Activated CD8-positive, alpha-beta memory T cell treated with anti-CD3 and anti-CD28 coated beads, Interleukin-2, amount 50 U/mL, for 1 hour (primary cell): ENCODE measurements at regions not wholly inside any gene's neighbourhood (a gene's known extent, or its start where the extent isn't known, plus 50 kb on each side); places are given as distances from the start of the nearest gene placed in this dataset.
"Not testable (repeated sequence)": the region's sequence is repeated elsewhere in the genome, so short reads cannot be mapped to it uniquely, and the experiment has no call there.

Experiments used
- DNase-seq: peaks from one replicate; pipeline ENCODE4 v3.0.0-alpha.2; 2020; ENCODE audit errors: extremely low read depth

- no peak for DNase-seq
These were observed 1257.9 kb downstream of the PCDH17 start for GRCh38 chr13:58889474-58889873.

GRCh38 chr13:58893396-58893795 is 1261.9 kb downstream of the PCDH17 start:
- DNase-seq = no peak

- no peak for DNase-seq
These were observed 1257.3 kb downstream of the DIAPH3 start for GRCh38 chr13:58906329-58907007.

GRCh38 chr13:58907347-58907746 is 1256.4 kb downstream of the DIAPH3 start:
- no peak for DNase-seq

- DNase-seq = no peak
These were observed 1255.6 kb downstream of the DIAPH3 start for GRCh38 chr13:58908019-58908679.

GRCh38 chr13:58919551-58919950 is 1244.2 kb downstream of the DIAPH3 start:
- no peak for DNase-seq

GRCh38 chr13:58921129-58921528 is 1242.6 kb downstream of the DIAPH3 start:
- DNase-seq = no peak

- no peak for DNase-seq
These were observed 1236.9 kb downstream of the DIAPH3 start for GRCh38 chr13:58926858-58927257.

GRCh38 chr13:58933475-58933874 is 1230.3 kb downstream of the DIAPH3 start:
- DNase-seq = no peak

GRCh38 chr13:58935689-58936088 is 1228.0 kb downstream of the DIAPH3 start:
- DNase-seq = no peak

- DNase-seq = no peak
These were observed 1217.5 kb downstream of the DIAPH3 start for GRCh38 chr13:58946274-58946673.

GRCh38 chr13:58949646-58950045 is 1214.1 kb downstream of the DIAPH3 start:
- no peak for DNase-seq

GRCh38 chr13:58950911-58951310 is 1212.8 kb downstream of the DIAPH3 start:
- DNase-seq = no peak

GRCh38 chr13:58953638-58954037 is 1210.1 kb downstream of the DIAPH3 start:
- no peak for DNase-seq

GRCh38 chr13:58955546-58956385 is 1208.0 kb downstream of the DIAPH3 start:
- DNase-seq = no peak

GRCh38 chr13:58958097-58958496 is 1205.6 kb downstream of the DIAPH3 start:
- DNase-seq = not testable (repeated sequence)

GRCh38 chr13:58960888-58961287 is 1202.8 kb downstream of the DIAPH3 start:
- no peak for DNase-seq

GRCh38 chr13:58963321-58963720 is 1200.4 kb downstream of the DIAPH3 start:
- DNase-seq = no peak

GRCh38 chr13:58964048-58964447 is 1199.7 kb downstream of the DIAPH3 start:
- DNase-seq = no peak

- DNase-seq = no peak
These were observed 1186.6 kb downstream of the DIAPH3 start for GRCh38 chr13:58977085-58977484.

GRCh38 chr13:58978331-58978730 is 1185.4 kb downstream of the DIAPH3 start:
- no peak for DNase-seq

- DNase-seq = no peak
These were observed 1183.9 kb downstream of the DIAPH3 start for GRCh38 chr13:58979851-58980250.

GRCh38 chr13:58985845-58986244 is 1177.9 kb downstream of the DIAPH3 start:
- DNase-seq = no peak
